PC-9 (cell line): ENCODE measurements at regions not wholly inside any gene's neighbourhood (a gene's known extent, or its start where the extent isn't known, plus 50 kb on each side); places are given as distances from the start of the nearest gene placed in this dataset.

Experiments
- EZH2 ChIP-seq: fragments of 200-600 bp; sonication (generic); IDR thresholded peaks from 2 replicates; pipeline ENCODE4 v1.8.0; 2017; ENCODE audit warnings: antibody characterized with exemption, low read depth
- TF ChIP-seq, protein P1 (sequence below): fragments of 200-600 bp; sonication (generic); conservative IDR thresholded peaks from 2 replicates; pipeline ENCODE4 v1.6.1; 2017; ENCODE audit warnings: mixed run types, antibody characterized with exemption, mild to moderate bottlenecking, moderate library complexity

DNA sequence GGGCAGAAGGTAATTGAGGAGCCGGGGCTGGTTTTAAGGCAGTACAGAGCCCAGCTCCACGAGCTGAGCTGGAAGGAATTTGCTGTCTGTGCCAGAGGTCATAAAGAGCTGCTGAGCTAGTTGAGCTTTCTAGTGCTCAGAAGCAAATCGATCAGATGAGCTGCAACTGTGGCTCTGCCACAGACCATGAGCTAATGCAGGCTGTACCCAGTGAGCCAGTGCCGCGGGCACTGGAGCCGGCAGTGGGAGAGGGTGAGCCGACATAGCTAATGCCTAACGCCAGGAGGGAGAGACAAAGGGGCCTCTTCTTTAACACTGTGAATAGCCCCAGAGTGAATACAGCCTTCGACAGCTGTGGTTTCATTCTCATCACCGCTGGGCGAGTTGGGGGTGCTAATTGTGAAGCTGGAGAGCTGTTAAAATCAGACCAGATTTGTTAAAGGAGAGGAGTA lies 410.1 kb upstream of the TCF4 start:
- TF ChIP-seq, protein P1, sequence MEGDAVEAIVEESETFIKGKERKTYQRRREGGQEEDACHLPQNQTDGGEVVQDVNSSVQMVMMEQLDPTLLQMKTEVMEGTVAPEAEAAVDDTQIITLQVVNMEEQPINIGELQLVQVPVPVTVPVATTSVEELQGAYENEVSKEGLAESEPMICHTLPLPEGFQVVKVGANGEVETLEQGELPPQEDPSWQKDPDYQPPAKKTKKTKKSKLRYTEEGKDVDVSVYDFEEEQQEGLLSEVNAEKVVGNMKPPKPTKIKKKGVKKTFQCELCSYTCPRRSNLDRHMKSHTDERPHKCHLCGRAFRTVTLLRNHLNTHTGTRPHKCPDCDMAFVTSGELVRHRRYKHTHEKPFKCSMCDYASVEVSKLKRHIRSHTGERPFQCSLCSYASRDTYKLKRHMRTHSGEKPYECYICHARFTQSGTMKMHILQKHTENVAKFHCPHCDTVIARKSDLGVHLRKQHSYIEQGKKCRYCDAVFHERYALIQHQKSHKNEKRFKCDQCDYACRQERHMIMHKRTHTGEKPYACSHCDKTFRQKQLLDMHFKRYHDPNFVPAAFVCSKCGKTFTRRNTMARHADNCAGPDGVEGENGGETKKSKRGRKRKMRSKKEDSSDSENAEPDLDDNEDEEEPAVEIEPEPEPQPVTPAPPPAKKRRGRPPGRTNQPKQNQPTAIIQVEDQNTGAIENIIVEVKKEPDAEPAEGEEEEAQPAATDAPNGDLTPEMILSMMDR, result no peak
- no peak for TF ChIP-seq EZH2
